ENCODE measurements at regions not wholly inside any gene's neighbourhood (a gene's known extent, or its start where the extent isn't known, plus 50 kb on each side); places are given as distances from the start of the nearest gene placed in this dataset.

DNA sequence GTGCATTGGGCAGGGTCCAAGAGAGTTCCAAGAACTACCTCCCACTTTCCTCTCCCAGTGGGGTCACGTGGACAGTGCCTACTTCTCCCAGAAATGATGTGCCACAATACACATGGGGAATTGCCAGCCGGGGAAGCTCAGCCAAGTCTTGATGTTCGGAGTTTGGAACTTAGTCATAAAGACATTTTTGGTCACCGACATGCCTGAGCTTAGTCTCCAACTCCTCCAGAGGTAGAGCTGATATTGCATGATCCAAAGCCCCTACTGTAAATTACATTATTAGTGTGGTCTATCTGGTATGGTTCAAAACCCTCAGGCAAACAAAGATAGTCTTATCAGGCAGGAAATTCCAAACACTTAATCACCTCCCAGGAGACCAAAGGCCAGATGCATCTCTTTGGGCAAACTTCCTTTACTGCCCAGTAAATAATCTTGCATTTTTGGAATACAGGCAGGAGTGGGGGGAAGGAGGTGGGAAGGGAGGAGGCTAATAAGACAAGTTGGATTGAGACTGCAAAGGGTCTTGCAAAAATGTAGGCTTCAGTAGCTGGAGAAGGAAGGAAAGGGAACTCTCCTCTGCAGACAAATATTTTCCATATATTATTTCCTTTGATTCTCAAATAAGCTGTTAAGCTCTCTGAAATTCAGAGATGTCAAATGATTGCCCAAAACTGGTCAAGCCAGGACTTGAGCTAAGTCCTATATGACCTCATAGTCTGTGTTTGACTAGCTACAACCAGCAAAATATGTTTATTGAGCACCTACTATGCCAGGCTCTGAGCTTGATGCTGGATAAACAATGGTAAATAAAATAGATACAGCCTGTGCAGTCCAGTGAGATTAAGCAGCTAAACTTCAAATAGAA is 99.4 kb downstream of the DRD1 start:
- TF ChIP-seq, protein P1, sequence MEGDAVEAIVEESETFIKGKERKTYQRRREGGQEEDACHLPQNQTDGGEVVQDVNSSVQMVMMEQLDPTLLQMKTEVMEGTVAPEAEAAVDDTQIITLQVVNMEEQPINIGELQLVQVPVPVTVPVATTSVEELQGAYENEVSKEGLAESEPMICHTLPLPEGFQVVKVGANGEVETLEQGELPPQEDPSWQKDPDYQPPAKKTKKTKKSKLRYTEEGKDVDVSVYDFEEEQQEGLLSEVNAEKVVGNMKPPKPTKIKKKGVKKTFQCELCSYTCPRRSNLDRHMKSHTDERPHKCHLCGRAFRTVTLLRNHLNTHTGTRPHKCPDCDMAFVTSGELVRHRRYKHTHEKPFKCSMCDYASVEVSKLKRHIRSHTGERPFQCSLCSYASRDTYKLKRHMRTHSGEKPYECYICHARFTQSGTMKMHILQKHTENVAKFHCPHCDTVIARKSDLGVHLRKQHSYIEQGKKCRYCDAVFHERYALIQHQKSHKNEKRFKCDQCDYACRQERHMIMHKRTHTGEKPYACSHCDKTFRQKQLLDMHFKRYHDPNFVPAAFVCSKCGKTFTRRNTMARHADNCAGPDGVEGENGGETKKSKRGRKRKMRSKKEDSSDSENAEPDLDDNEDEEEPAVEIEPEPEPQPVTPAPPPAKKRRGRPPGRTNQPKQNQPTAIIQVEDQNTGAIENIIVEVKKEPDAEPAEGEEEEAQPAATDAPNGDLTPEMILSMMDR (IDR thresholded peaks at IDR 0.05): no peak
- TF ChIP-seq POLR2A (IDR thresholded peaks at IDR 0.05): no peak

Measured in right lobe of liver (tissue), 4 donors.